HG03575 (cell line): ENCODE measurements at regions not wholly inside any gene's neighbourhood (a gene's known extent, or its start where the extent isn't known, plus 50 kb on each side); places are given as distances from the start of the nearest gene placed in this dataset.

Experiments used
- ATAC-seq: cut with Tn5 transposase; IDR thresholded peaks from one replicate; pipeline ENCODE4 v1.9.1; 2021; ENCODE audit not compliant: unreplicated experiment, insufficient number of reproducible peaks, low FRiP score; ENCODE audit errors: extremely low read depth

DNA sequence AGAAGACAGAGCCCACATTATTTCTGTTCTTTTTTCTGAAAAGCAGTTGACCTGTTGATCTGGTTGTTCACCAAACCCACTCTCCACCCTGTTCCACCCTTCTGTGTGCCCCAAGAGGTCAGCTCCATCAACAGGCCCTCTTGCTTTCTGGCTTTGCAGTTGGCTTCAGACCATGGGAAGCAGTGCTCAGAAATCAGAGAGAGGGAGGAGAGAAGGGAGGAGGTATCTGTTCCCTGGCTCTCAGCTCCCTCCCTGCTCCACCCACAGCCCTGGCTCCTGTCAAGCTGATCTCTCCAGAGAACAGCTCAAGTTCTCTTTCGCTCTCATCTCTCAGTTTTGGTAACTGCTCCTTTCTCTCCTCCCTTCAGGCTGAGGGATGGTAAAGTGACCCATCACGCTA lies 144.2 kb upstream of the RAI14 start:
- ATAC-seq = no peak

DNA sequence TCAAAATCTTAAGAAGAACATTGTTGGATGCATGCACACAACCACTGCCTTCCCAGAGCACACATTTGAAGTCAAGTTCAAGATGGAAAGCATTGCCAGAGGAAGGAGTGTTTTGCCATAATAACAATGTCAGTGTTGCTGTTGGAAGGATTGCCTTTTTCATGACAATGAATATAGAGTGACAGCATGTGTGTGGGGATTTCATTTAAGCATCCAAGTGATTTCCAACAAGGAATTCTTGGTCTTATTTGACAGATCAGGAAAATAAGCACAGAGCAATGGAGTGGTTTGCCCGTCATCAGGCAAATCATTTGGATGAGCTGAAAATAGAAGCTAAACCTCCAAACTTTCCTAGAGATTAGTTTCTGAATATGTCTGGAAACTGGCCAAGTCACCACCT lies 140.0 kb upstream of the RAI14 start:
- no peak for ATAC-seq

DNA sequence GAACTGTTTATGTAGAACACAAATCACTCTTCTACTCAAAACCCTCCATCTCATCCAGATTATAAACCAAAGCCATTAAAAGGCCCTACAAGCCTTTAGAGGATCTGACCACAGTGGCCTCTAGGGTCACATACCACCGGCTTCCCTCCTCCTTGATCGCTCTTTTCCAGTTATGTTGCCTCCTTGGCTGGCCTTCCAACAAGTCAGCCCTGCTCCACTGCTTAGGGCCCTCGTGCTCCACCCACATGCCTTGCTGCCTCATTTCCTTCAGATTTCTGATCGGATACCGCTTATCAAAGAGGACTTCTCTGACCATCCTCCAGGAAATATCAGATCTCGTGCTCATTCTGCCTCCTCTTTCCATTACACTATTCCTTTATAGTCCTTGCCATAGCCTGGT lies 139.4 kb upstream of the RAI14 start:
- no peak for ATAC-seq

DNA sequence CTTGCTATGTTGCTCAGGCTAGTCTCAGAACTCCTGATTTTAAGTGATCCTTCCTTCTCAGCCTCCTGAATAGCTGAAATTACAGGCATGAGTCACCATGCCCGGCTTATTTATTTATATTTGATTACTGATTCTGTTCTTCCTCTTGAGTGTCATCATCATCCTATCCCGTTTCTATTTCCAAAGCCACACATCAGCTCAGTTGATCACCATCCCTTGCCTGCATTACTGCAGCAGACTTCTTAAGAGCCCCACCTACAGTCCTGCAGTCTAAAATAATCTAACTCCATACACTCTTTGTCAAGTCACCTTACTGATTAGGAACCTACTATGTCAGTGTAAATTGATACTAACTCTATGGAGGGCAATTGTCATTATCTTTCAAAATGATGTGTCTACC lies 138.9 kb upstream of the RAI14 start:
- ATAC-seq = no peak

DNA sequence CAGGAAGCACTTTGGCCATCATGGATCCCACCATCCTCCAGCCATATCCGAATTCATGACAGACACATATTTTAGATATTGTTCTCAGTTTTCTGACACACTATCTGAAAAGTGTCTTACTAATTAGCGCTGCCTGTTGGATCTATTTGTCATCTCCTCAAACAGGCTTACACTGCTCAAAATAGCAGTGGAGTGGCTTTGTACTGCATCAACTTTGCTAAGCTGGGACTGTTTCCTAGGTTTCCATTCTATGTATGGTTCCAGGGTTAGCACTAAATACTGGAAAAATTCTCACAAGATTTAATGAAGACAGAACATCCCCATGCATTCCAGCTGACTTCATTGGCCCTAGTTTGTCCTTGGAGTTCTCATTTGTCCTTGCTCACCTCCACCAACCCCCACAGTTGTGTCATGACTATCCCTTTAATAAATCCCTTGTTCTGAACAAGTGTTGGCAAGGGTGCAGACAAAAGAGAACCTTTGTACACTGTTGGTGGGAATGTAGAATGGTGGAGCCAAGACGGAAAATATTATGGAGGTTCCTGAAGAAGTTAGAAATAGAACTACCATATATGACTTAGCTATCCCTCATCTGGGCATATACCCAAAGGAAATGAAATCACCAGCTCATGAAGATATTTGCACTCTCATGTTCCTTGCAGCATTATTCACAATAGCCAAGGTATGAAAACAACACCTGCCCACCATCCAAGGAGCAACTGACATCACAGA lies 136.5 kb upstream of the RAI14 start:
- no peak for ATAC-seq

DNA sequence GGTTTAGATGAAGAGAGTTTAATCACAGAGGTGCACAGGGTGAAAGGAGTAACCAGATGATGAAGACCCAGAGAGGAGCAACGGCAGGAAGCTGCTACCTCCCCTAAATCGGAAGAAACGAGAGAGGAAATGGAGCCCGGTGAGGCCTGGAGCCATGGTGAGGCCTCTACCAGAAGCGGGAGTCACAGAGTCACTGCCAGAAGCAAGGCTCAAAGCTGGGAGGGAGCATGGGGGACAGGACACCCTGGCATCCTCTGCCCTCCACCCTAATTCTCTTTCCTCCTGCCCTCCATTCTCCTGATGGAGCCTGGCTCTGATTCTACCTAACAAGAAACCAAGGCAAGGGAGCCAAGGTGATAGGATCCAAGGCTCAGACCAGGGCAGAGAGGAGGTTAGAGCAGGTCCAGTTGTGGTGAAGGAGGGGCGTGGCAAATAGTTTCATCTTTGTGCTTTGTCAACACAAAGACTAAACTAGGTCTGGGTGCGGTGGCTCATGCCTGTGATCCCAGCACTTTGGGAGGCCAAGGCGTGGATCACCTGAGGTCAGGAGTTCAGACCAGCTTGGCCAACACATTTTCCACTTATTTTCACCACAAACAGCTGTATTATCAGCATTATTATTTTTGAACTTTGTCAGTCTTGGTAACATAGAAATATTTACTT lies 134.4 kb upstream of the RAI14 start:
- ATAC-seq = no peak

DNA sequence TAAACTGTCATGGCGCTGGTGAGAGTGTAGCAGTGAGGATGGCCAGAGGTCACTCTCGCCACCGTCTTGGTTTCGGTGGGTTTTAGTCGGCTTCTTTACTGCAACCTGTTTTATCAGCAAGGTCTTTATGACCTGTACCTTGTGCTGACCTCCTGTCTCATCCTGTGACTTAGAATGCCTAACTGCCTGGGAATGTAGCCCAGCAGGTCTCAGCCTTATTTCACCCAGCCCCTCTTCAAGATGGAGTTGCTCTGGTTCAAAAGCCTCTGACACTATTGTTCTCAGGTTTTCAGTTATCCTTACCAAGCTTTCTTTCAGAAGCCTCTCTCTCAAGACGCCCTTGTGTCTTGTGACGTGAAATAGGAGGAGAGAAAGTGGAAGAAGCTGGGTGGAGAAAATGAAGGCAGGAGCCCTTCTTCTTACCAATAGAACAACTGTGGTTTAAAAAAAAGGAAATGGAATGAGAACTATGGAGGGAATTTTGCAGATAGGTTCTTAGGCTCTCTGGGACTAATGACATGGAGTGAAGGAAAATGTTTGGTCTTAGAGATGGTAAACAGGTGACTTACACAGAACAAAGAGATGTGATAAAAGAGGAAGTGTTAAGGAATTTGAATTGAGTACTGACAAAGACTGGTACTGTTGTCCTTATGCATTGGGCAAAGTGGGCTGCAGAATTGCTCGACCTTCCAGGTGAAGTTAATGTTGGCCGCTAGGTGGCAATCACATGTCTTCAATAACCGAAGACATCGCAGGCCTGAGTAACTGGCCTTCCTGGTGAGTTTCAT lies 133.3 kb upstream of the RAI14 start:
- ATAC-seq = peak; percentile 62

DNA sequence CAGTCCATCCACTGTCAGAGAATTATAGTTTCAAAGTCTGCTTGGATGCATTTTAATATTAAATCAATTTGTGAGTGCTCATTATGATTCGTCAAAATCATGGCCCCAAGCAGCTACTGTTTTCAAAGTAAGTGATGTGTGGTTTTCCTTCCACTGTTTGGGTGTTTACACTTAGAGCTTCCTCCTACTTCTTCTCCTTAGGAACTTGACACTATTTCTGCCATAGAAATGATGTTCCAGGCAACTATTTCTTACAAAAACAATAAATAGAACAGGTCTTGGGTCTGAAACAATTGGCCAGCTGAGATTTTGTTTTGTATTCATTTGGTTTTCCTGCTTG lies 132.8 kb upstream of the RAI14 start:
- no peak for ATAC-seq

DNA sequence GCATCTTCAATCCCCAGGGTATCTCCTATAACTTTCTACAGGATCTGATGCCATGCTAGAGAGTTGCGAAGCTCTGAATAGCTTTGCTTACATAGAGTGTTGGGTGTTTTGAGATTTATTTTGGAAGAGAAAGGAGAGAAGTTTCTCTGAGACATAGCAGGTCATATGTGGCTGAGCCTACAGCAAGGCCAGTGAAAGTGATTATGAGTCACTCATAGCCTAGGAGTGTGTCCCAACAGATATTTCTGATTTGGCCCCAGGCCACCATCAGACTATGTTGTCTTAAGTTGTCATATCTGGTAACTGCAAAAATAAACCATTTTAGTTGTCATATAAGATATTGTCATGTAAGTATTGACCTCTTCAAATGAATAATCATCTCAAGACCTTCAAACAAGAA lies 132.0 kb upstream of the RAI14 start:
- ATAC-seq = no peak

DNA sequence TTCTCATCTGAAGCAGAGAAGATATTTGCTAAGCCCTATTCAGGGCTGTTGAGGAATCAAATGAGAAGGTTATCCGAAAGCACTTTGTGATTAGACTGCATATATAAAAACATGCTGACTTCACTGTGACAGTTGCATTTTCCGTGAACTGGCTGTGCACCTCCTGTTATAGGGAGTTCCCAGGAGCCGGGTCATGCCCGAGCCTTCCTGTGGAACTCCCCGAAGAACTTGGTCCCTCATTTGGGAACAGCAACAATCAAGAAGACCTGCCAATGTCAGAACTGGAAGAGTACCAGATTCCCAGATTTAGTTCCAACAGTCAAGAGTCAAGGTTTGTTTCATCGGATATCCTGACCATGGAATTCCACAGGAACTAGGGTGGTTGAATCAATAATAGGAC lies 130.4 kb upstream of the RAI14 start:
- ATAC-seq = no peak

DNA sequence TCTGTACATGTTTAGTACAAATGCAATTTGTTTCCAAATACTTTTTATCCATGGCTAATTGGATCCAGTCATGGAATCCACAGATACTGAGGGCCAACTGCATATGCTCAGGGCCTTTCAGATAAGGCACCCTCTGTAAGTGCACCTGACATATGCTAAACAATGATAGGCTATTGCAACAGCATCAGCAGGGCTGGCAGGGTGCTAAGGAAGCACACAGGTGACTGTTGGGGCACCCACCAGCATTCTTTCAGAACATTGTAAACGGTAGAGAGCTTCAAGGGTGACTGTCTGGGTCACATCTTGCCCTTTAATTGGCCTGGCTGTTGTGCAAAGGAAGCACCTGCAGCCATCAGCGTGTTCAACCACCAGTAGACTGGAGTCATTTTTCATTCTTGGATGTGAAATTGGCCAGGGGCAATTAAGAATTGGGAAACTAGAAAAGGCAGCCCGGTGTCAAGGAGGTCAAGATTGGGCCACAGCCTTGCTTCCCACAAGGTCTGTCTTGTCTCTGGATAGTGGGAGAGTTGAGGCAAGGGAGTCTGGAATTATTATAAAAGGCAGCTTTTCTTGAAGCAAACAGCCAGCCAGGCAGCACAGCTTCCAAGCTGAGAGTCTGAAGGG lies 129.3 kb upstream of the RAI14 start:
- ATAC-seq = no peak

DNA sequence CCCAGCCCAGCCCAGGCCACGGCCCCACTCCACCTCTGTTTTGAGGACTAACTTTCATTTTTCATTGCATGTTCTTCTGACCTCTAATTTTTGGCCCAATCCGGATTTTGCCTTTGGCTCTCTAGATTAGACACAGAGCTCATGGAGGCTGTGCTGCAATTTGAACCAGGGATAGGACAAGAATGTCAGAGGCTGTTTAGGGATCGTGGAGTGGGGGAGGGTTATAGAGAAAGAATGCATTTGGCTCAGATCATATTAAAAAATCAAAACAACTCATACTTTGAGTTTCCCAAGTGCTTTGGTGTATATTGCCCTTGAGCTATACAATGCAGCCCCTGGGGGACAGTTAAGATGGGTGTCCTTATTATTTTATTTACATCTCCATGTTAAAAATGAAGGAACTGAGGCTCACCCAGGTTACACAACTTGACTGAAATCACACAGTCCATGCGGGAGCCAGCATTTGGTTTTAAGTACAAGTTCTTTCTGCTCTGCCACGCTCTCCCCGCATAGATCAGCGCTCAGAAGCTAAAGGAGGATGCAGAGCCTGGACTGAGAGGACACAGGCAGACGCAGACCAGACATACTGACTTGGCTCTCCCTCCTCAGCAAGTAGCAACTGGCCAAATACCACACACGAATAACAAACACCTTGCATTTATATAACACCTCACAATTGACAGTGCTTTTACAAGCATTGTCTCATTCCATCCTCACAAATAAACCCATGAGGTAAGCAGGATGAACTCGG lies 126.4 kb upstream of the RAI14 start:
- no peak for ATAC-seq

DNA sequence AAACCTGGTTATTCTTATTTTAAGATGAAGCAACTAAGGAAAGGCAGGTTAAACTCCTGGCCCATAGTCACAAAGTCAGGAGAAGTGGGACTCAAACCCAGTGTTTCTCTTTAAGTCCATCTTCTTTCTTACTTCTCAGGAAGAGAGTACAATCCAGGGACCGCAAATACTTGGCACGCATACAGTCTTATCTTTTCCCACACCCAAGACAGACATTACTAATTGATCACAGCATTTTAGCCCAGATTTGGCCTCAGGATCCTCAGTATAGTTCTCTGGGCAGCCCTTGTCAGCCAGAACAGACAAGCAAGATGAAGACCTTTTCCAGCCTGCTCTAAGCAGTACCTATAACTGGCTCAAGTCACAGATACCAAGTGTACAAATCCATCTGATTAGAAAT lies 125.5 kb upstream of the RAI14 start:
- ATAC-seq = no peak

DNA sequence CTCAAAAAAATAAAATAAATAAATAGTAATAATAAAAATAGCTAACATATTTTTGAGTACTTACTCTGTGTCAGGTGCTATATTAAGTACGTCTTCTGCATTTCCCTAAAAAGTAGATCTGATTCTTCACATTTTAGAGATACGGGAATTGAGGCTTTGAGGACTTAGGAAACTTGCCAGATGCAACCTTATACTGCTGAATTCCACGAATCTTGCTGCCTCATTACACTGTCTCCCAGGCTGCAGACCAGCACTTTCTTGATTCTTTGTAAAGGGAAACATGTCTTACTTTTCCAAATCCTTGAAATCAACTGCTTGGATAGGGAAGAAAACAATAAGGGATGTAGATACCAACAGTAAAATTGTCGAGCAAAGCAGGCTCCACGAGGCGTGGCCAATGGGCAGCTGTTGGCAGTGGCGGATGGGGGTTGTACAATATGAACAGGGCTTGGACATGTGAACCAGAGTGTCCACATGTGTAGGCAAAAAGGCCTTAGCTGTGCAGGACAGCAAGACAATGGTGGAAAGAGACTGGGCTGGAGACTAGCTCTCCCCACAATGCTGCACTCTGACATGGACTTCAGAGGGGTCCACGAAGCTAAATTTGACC lies 124.3 kb upstream of the RAI14 start:
- ATAC-seq = no peak

DNA sequence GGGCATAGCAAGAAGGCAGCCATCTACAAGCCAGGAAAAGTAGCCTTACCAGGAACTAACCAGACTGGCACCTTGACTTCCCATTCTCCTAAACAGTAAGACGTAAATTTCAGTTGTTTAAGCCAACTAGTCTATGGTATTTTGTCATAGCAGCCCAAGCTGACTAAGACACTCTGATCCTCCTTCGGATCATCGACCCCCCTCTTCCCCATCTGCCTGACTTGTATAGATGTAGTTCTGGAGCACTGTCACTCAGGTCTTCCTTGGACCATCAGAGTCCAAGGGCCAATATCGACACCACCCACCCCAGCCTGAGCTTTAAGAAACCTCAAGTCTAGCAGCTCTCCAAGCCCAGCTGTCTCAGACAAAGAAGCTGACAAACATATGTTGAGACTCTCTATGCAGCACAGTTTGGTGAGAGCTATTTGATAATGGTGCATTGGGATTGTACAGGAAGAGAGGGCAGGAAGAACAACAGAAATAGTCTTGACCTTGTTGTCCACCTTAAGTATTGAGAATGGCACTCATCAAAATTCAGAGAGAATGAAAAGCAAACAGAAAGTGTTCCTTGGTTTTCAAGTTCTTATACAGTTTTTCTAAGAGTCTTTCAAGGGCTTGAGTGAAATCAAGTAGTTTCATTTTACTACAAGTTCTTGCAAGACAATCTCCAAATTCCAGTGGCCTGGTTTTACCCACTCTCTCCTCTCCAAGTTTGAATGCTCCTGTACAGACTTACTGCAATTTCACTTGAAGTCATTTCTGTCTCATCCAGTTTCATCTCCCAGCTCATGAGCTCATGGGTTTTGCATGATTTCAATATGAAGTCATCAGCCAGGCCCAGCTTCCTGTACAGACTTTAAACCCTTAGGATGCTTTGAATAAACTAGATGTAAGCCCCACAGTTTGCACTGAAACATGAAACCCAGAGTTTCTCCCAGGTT lies 122.3 kb upstream of the RAI14 start:
- peak; percentile 89 for ATAC-seq

DNA sequence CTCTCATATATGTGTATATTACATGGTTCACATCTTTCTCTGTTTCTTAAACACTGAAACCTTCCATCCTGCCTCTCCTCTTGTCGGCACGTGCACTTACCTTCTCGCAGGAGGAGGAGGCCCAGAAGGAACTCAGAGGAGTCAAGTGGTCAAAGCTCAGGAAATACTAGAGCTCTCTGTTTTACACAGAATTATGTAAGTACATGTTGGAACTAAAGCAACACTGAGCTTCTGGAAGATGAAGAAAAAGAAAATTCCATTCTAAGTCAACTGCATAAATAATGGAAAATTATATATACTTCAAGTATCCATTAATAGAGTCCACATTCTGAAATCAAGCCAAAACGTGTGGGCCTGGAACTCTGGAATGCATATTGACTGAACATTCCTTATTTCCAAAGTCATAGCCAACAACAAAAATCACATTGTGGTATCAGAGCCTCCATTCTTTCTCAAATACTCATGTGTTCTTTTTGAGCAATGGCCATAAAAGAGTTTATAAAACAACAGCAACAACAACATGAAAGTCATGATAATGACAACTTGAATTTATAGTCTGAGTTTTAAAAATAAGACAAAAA lies 121.5 kb upstream of the RAI14 start:
- no peak for ATAC-seq

DNA sequence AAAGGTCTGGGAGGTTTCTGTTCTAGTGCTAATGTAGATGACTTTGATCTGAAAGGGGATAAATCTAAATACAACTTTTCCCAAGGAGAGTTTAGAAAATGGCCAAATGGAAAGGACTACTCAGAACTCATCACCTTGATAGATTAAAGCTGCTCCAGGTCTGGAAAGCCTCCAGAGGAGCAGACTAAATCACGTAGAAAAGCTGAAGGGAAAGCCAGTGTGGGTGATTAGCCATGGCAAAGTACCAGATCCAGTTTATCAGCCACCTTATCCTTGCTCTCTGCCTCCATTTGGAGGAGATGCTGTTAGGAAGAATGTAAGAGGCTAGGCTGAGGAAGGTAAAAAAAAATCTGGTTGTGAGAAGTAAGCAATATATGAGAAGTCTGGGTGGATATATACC lies 120.7 kb upstream of the RAI14 start:
- no peak for ATAC-seq
